ENCODE measurements at regions not wholly inside any gene's neighbourhood (a gene's known extent, or its start where the extent isn't known, plus 50 kb on each side); places are given as distances from the start of the nearest gene placed in this dataset.

DNA sequence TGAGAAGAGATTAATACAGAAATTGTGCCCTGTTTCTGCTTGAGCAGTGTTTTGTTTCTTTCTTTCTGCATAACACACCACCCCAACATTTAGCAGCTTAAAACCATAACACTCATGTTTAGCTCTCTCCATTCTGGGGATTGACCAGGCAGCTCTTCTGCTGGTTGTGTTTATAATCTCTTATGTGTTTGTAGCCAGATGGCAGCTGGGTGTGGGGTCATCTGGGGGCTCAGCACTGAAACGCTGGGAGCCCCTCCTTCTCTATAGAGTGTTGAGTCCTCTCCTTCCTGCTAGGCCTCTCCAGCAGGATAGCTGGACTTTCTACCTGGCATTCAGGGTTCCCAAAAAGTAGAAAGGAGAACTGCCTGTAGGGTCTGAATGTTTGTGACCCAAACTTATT is 270.6 kb downstream of the TTC8 start:
- no peak for TF ChIP-seq POLR2AphosphoS5 (IDR thresholded peaks at IDR 0.05; ENCODE audit: low read depth, low read length)
- no peak for TF ChIP-seq TAF1 (IDR thresholded peaks at IDR 0.05; ENCODE audit: borderline replicate concordance, insufficient read depth, low read length)
- TF ChIP-seq, protein P1, sequence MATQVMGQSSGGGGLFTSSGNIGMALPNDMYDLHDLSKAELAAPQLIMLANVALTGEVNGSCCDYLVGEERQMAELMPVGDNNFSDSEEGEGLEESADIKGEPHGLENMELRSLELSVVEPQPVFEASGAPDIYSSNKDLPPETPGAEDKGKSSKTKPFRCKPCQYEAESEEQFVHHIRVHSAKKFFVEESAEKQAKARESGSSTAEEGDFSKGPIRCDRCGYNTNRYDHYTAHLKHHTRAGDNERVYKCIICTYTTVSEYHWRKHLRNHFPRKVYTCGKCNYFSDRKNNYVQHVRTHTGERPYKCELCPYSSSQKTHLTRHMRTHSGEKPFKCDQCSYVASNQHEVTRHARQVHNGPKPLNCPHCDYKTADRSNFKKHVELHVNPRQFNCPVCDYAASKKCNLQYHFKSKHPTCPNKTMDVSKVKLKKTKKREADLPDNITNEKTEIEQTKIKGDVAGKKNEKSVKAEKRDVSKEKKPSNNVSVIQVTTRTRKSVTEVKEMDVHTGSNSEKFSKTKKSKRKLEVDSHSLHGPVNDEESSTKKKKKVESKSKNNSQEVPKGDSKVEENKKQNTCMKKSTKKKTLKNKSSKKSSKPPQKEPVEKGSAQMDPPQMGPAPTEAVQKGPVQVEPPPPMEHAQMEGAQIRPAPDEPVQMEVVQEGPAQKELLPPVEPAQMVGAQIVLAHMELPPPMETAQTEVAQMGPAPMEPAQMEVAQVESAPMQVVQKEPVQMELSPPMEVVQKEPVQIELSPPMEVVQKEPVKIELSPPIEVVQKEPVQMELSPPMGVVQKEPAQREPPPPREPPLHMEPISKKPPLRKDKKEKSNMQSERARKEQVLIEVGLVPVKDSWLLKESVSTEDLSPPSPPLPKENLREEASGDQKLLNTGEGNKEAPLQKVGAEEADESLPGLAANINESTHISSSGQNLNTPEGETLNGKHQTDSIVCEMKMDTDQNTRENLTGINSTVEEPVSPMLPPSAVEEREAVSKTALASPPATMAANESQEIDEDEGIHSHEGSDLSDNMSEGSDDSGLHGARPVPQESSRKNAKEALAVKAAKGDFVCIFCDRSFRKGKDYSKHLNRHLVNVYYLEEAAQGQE (IDR thresholded peaks at IDR 0.05; ENCODE audit: insufficient read depth in 1 of 2, low read depth in 2 of 2, low read length in 2 of 2): no peak
- no peak for TF ChIP-seq FOXP2 (optimal IDR thresholded peaks at IDR 0.05; ENCODE audit: borderline replicate concordance, extremely low read depth, extremely low read length, insufficient read depth)
- TF ChIP-seq SIN3A (IDR thresholded peaks at IDR 0.05; ENCODE audit: borderline replicate concordance, insufficient read depth, low read length): no peak
